GM21360 (cell line): ENCODE measurements at regions not wholly inside any gene's neighbourhood (a gene's known extent, or its start where the extent isn't known, plus 50 kb on each side); places are given as distances from the start of the nearest gene placed in this dataset.
"Not testable (repeated sequence)": the region's sequence is repeated elsewhere in the genome, so short reads cannot be mapped to it uniquely, and the experiment has no call there.

ENCODE experiments used
- ATAC-seq: cut with Tn5 transposase; IDR thresholded peaks from one replicate; pipeline ENCODE4 v1.9.1; 2021; ENCODE audit warnings: mild to moderate bottlenecking, moderate library complexity; ENCODE audit not compliant: unreplicated experiment

- ATAC-seq, result no peak
Observed at GRCh38 chr7:106563466-106564150, 97.3 kb downstream of the CCDC71L start.

- no peak for ATAC-seq
Observed at GRCh38 chr7:106562711-106563366, 98.1 kb downstream of the CCDC71L start.

GRCh38 chr7:106561666-106562411, 99.1 kb downstream of the CCDC71L start:
- ATAC-seq, result no peak

GRCh38 chr7:106561151-106561550, 99.8 kb downstream of the CCDC71L start:
- ATAC-seq, result no peak

GRCh38 chr7:106560482-106560881, 100.5 kb downstream of the CCDC71L start:
- no peak for ATAC-seq

GRCh38 chr7:106556244-106556643, 104.7 kb downstream of the CCDC71L start:
- not testable (repeated sequence) for ATAC-seq

GRCh38 chr7:106554623-106555022, 106.3 kb downstream of the CCDC71L start:
- ATAC-seq, result not testable (repeated sequence)

GRCh38 chr7:106553446-106553836, 107.5 kb downstream of the CCDC71L start:
- no peak for ATAC-seq

GRCh38 chr7:106552645-106553445, 108.1 kb downstream of the CCDC71L start:
- peak; percentile 97 for ATAC-seq

GRCh38 chr7:106551936-106552335, 109.0 kb downstream of the CCDC71L start:
- no peak for ATAC-seq

GRCh38 chr7:106548491-106548890, 112.5 kb downstream of the CCDC71L start:
- no peak for ATAC-seq

GRCh38 chr7:106545275-106545674, 115.7 kb downstream of the CCDC71L start:
- no peak for ATAC-seq

- no peak for ATAC-seq
Observed at GRCh38 chr7:106543221-106543757, 117.7 kb downstream of the CCDC71L start.

GRCh38 chr7:106542550-106543220, 118.3 kb downstream of the CCDC71L start:
- ATAC-seq, result peak; percentile 70

- no peak for ATAC-seq
Observed at GRCh38 chr7:106538638-106539037, 122.3 kb downstream of the CCDC71L start.

- no peak for ATAC-seq
Observed at GRCh38 chr7:106537119-106537518, 123.8 kb downstream of the CCDC71L start.

GRCh38 chr7:106536079-106536478, 124.9 kb downstream of the CCDC71L start:
- ATAC-seq, result no peak

- no peak for ATAC-seq
Observed at GRCh38 chr7:106535234-106535932, 125.6 kb downstream of the CCDC71L start.

- ATAC-seq, result no peak
Observed at GRCh38 chr7:106534271-106534846, 126.6 kb downstream of the CCDC71L start.
